ENCODE measurements at regions not wholly inside any gene's neighbourhood (a gene's known extent, or its start where the extent isn't known, plus 50 kb on each side); places are given as distances from the start of the nearest gene placed in this dataset.
"Not testable (repeated sequence)": the region's sequence is repeated elsewhere in the genome, so short reads cannot be mapped to it uniquely, and the experiment has no call there.

- intact Hi-C loops (cut with micrococcal nuclease; ENCODE audit: unreplicated experiment); H3K79me2 ChIP-seq (ENCODE audit: insufficient read depth, low read depth, low read length); BruUV-seq (replicated peaks); H3K4me2 ChIP-seq (ENCODE audit: low read length); CTCF ChIA-PET (ENCODE audit: unreplicated experiment); H3K27ac ChIP-seq (ENCODE audit: low read depth, low read length, poor library complexity, severe bottlenecking); H3K9me2 ChIP-seq (ENCODE audit: insufficient read depth, low read length); H3K4me1 ChIP-seq (ENCODE audit: insufficient read depth, low read length, poor library complexity, severe bottlenecking); H2AFZ ChIP-seq (ENCODE audit: low read length); H4K20me1 ChIP-seq (ENCODE audit: insufficient read depth, low read length); DNase-seq (ENCODE audit: low spot score); H3K36me3 ChIP-seq (ENCODE audit: insufficient read depth, low read length); POLR2A ChIA-PET; H3K4me3 ChIP-seq (ENCODE audit: low read depth, low read length, poor library complexity, severe bottlenecking): not testable (repeated sequence)
- peaks cover 14% of the 10 kb centered on the region; the same call in 1 of the 2 replicates for H3K9me3 ChIP-seq (ENCODE audit: low read length)
Measured at GRCh38 chr16:34069731-34070130, 610.3 kb downstream of the TP53TG3F start.

DNA sequence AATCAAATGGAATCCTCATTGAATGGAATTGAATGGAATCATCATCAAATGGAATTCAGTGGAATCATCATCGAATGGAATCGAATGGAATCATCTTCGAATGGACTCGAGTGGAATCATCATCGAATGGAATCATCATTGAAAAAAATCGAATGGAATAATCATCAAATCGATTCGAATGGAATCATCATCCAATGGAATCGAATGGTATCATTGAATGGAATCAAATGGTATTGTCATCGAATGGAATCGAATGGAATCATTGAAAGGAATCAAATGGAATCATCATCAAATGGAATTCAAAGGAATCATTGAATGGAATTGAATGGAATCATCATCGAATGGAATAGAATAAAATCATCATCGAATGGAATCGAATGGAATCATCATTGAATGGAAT lies 619.3 kb downstream of the TP53TG3F start:
- H3K27ac ChIP-seq (ENCODE audit: low read depth, low read length, poor library complexity, severe bottlenecking), result no peak overlapping the region
- H3K79me2 ChIP-seq (ENCODE audit: insufficient read depth, low read depth, low read length), result no peaks in the 10 kb centered on the region
- H3K36me3 ChIP-seq (ENCODE audit: insufficient read depth, low read length), result no peaks in the 10 kb centered on the region
- H3K9me2 ChIP-seq (ENCODE audit: insufficient read depth, low read length), result no peaks in the 10 kb centered on the region
- no peaks in the 10 kb centered on the region for H3K4me1 ChIP-seq (ENCODE audit: insufficient read depth, low read length, poor library complexity, severe bottlenecking)
- H3K4me2 ChIP-seq (ENCODE audit: low read length), result no peak overlapping the region
- ChIA-PET POLR2A (no interaction called here), CTCF (ENCODE audit: unreplicated experiment) (no interaction called here)
- intact Hi-C loops (cut with micrococcal nuclease; ENCODE audit: unreplicated experiment), result no loop called here
- H3K4me3 ChIP-seq (ENCODE audit: low read depth, low read length, poor library complexity, severe bottlenecking), result no peak overlapping the region
- no peak overlapping the region for H2AFZ ChIP-seq (ENCODE audit: low read length)
- H3K9me3 ChIP-seq (ENCODE audit: low read length), result peaks cover 54% of the 10 kb centered on the region; the same call in 1 of the 2 replicates
- no TSS peak for BruUV-seq (replicated peaks)
- TF ChIP-seq EZH2phosphoT487 (IDR thresholded peaks at IDR 0.05; ENCODE audit: borderline replicate concordance, low read depth, low read length), result no peak
- TF ChIP-seq CTCF (conservative IDR thresholded peaks at IDR 0.05; ENCODE audit: low read length), result no peak
- no peak for DNase-seq (ENCODE audit: low spot score)
- no peaks in the 10 kb centered on the region for H4K20me1 ChIP-seq (ENCODE audit: insufficient read depth, low read length)

DNA sequence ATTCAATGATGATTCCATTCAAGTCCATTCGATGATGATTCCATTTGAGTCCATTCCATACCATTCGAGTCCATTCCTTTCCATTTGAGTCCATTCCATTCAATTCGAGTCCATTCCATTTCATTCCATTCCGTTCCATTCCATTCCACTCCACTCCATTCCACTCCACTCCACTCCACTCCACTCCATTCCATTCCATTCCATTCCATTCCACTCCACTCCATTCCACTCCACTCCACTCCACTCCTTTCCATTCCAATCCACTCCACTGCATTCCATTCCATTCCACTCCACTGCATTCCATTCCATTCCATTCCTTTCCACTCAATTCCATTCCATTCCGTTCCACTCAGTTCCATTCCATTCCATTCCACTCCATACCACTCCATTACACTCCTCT lies 625.6 kb downstream of the TP53TG3F start:
- H3K27ac ChIP-seq (ENCODE audit: low read depth, low read length, poor library complexity, severe bottlenecking); H4K20me1 ChIP-seq (ENCODE audit: insufficient read depth, low read length); H3K36me3 ChIP-seq (ENCODE audit: insufficient read depth, low read length); H3K4me3 ChIP-seq (ENCODE audit: low read depth, low read length, poor library complexity, severe bottlenecking); CTCF ChIA-PET (ENCODE audit: unreplicated experiment); POLR2A ChIA-PET; H3K9me2 ChIP-seq (ENCODE audit: insufficient read depth, low read length); DNase-seq (ENCODE audit: low spot score); intact Hi-C loops (cut with micrococcal nuclease; ENCODE audit: unreplicated experiment); H3K4me2 ChIP-seq (ENCODE audit: low read length); H2AFZ ChIP-seq (ENCODE audit: low read length); H3K4me1 ChIP-seq (ENCODE audit: insufficient read depth, low read length, poor library complexity, severe bottlenecking); BruUV-seq (replicated peaks); H3K79me2 ChIP-seq (ENCODE audit: insufficient read depth, low read depth, low read length): not testable (repeated sequence)
- peaks cover 51% of the 10 kb centered on the region; the same call in 1 of the 2 replicates for H3K9me3 ChIP-seq (ENCODE audit: low read length)

GRCh38 chr16:34095006-34095405 lies 635.6 kb downstream of the TP53TG3F start:
- H3K36me3 ChIP-seq (ENCODE audit: insufficient read depth, low read length); H2AFZ ChIP-seq (ENCODE audit: low read length); H4K20me1 ChIP-seq (ENCODE audit: insufficient read depth, low read length); H3K4me3 ChIP-seq (ENCODE audit: low read depth, low read length, poor library complexity, severe bottlenecking); H3K4me1 ChIP-seq (ENCODE audit: insufficient read depth, low read length, poor library complexity, severe bottlenecking); BruUV-seq (replicated peaks); CTCF ChIA-PET (ENCODE audit: unreplicated experiment); H3K27ac ChIP-seq (ENCODE audit: low read depth, low read length, poor library complexity, severe bottlenecking); H3K4me2 ChIP-seq (ENCODE audit: low read length); DNase-seq (ENCODE audit: low spot score); POLR2A ChIA-PET; H3K79me2 ChIP-seq (ENCODE audit: insufficient read depth, low read depth, low read length); intact Hi-C loops (cut with micrococcal nuclease; ENCODE audit: unreplicated experiment); H3K9me2 ChIP-seq (ENCODE audit: insufficient read depth, low read length): not testable (repeated sequence)
- H3K9me3 ChIP-seq (ENCODE audit: low read length), result peaks cover 46% of the 10 kb centered on the region; the same call in 1 of the 2 replicates

DNA sequence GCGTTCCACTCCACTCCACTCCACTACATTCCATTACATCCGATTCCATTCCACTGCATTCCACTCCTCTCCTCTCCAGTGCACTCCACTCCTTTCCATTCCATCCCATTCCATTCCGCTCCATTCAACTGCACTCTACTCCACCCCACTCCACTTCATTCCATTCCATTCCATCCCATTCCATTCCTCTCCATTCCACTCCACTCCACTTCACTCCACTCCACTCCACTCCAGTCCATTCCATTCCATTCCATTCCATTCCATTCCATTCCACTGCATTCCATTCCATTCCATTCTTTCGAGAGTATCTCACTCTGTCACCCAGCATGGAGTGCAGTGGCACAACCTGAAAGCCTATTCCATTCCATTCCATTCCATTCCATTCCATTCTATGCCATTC lies 637.5 kb downstream of the TP53TG3F start:
- BruUV-seq (replicated peaks); H3K4me3 ChIP-seq (ENCODE audit: low read depth, low read length, poor library complexity, severe bottlenecking); H3K27ac ChIP-seq (ENCODE audit: low read depth, low read length, poor library complexity, severe bottlenecking); POLR2A ChIA-PET; H3K4me2 ChIP-seq (ENCODE audit: low read length); H3K9me2 ChIP-seq (ENCODE audit: insufficient read depth, low read length); intact Hi-C loops (cut with micrococcal nuclease; ENCODE audit: unreplicated experiment); H2AFZ ChIP-seq (ENCODE audit: low read length); CTCF ChIA-PET (ENCODE audit: unreplicated experiment); H3K36me3 ChIP-seq (ENCODE audit: insufficient read depth, low read length); H3K4me1 ChIP-seq (ENCODE audit: insufficient read depth, low read length, poor library complexity, severe bottlenecking); H3K79me2 ChIP-seq (ENCODE audit: insufficient read depth, low read depth, low read length); H4K20me1 ChIP-seq (ENCODE audit: insufficient read depth, low read length); DNase-seq (ENCODE audit: low spot score): not testable (repeated sequence)
- H3K9me3 ChIP-seq (ENCODE audit: low read length), result peaks cover 29% of the 10 kb centered on the region; the same call in 1 of the 2 replicates

- H3K4me3 ChIP-seq (ENCODE audit: low read depth, low read length, poor library complexity, severe bottlenecking); intact Hi-C loops (cut with micrococcal nuclease; ENCODE audit: unreplicated experiment); H2AFZ ChIP-seq (ENCODE audit: low read length); H3K4me1 ChIP-seq (ENCODE audit: insufficient read depth, low read length, poor library complexity, severe bottlenecking); H4K20me1 ChIP-seq (ENCODE audit: insufficient read depth, low read length); H3K4me2 ChIP-seq (ENCODE audit: low read length); CTCF ChIA-PET (ENCODE audit: unreplicated experiment); H3K79me2 ChIP-seq (ENCODE audit: insufficient read depth, low read depth, low read length); BruUV-seq (replicated peaks); H3K27ac ChIP-seq (ENCODE audit: low read depth, low read length, poor library complexity, severe bottlenecking); POLR2A ChIA-PET; DNase-seq (ENCODE audit: low spot score); H3K9me2 ChIP-seq (ENCODE audit: insufficient read depth, low read length); H3K36me3 ChIP-seq (ENCODE audit: insufficient read depth, low read length): not testable (repeated sequence)
- H3K9me3 ChIP-seq (ENCODE audit: low read length), result peaks cover 29% of the 10 kb centered on the region; the same call in 1 of the 2 replicates
Measured at GRCh38 chr16:34097326-34097725, 637.9 kb downstream of the TP53TG3F start.

Data from OCI-LY7 (cell line).